HEK293 (cell line): ENCODE measurements at regions not wholly inside any gene's neighbourhood (a gene's known extent, or its start where the extent isn't known, plus 50 kb on each side); places are given as distances from the start of the nearest gene placed in this dataset.

Source experiments
- CTCF ChIA-PET: fragments of 350-600 bp; formaldehyde crosslinking; extraction: SDS; loops from one replicate; lab custom pipeline; 2021; ENCODE audit warnings: antibody characterized with exemption; lab: Yijun Ruan, JAX
- POLR2A ChIA-PET: fragments of 300-600 bp; formaldehyde crosslinking; extraction: SDS; loops from one replicate; lab custom pipeline; 2020; ENCODE audit warnings: antibody characterized with exemption, inconsistent platforms; lab: Yijun Ruan, JAX
- H3K27ac ChIP-seq: fragments of 200-500 bp; sonication (Bioruptor generic); 2 replicates; pipeline ENCODE4 v1.5.1; 2014; ENCODE audit warnings: low read depth, low read length, control low read depth, inconsistent platforms; ENCODE audit errors: extremely low read depth
- H3K36me3 ChIP-seq, 2 experiments: fragments of 200-500 bp in 1 of 2; sonication (Bioruptor generic) in 1 of 2; 1 replicate in 1 of 2; 2 replicates in 1 of 2; pipeline ENCODE4 v1.5.1; 2014 to 2017; ENCODE audit warnings: inconsistent platforms in 2 of 2, low read length in 2 of 2; ENCODE audit not compliant: control insufficient read depth in 2 of 2, insufficient read depth in 1 of 2
- H3K4me1 ChIP-seq: fragments of 200-500 bp; sonication (Bioruptor generic); 2 replicates; pipeline ENCODE4 v1.5.1; 2014; ENCODE audit warnings: mild to moderate bottlenecking, low read length, inconsistent platforms; ENCODE audit not compliant: control insufficient read depth, insufficient read depth
- H3K4me3 ChIP-seq: 2 replicates; pipeline ENCODE4 v1.5.1; 2011; ENCODE audit warnings: low read depth, mild to moderate bottlenecking, control low read depth, low read length, moderate library complexity
- H3K9me3 ChIP-seq: fragments of 200-500 bp; sonication (Bioruptor generic); 2 replicates; pipeline ENCODE4 v1.5.1; 2014; ENCODE audit warnings: low read depth, low read length, inconsistent platforms; ENCODE audit not compliant: control insufficient read depth, insufficient read depth
- EGR2 ChIP-seq: fragments of 450-650 bp; formaldehyde crosslinking; IDR thresholded peaks from 2 replicates; pipeline ENCODE4 v1.5.1; 2016; ENCODE audit warnings: low read depth, missing biosample characterization, missing genetic modification characterization
- GLI4 ChIP-seq: fragments of 450-650 bp; formaldehyde crosslinking; IDR thresholded peaks from 2 replicates; pipeline ENCODE4 v1.5.1; 2016; ENCODE audit warnings: missing biosample characterization, missing genetic modification characterization
- GLIS1 ChIP-seq: fragments of 450-650 bp; formaldehyde crosslinking; IDR thresholded peaks from 2 replicates; pipeline ENCODE4 v1.5.1; 2016; ENCODE audit warnings: missing biosample characterization, missing genetic modification characterization
- KLF7 ChIP-seq: fragments of 450-650 bp; formaldehyde crosslinking; IDR thresholded peaks from 2 replicates; pipeline ENCODE4 v1.5.1; 2016; ENCODE audit warnings: missing biosample characterization, missing genetic modification characterization, borderline replicate concordance
- RBAK ChIP-seq: fragments of 450-650 bp; formaldehyde crosslinking; IDR thresholded peaks from 2 replicates; pipeline ENCODE4 v1.5.1; 2016; ENCODE audit warnings: missing biosample characterization, missing genetic modification characterization
- ZEB2 ChIP-seq: fragments of 450-650 bp; formaldehyde crosslinking; IDR thresholded peaks from 2 replicates; pipeline ENCODE4 v1.5.1; 2016; ENCODE audit warnings: missing biosample characterization, missing genetic modification characterization
- ZNF112 ChIP-seq: fragments of 450-650 bp; formaldehyde crosslinking; IDR thresholded peaks from 2 replicates; pipeline ENCODE4 v1.5.0; 2017; ENCODE audit warnings: missing biosample characterization, missing genetic modification characterization
- ZNF146 ChIP-seq: fragments of 450-650 bp; formaldehyde crosslinking; IDR thresholded peaks from 2 replicates; pipeline ENCODE4 v1.5.1; 2016; ENCODE audit warnings: missing biosample characterization, missing genetic modification characterization
- ZNF311 ChIP-seq: fragments of 450-650 bp; formaldehyde crosslinking; IDR thresholded peaks from 2 replicates; pipeline ENCODE4 v1.5.1; 2017; ENCODE audit warnings: missing biosample characterization, missing genetic modification characterization, borderline replicate concordance
- ZNF350 ChIP-seq: fragments of 450-650 bp; formaldehyde crosslinking; IDR thresholded peaks from 2 replicates; pipeline ENCODE4 v1.5.0; 2017; ENCODE audit warnings: missing biosample characterization, mild to moderate bottlenecking, missing genetic modification characterization
- ZNF48 ChIP-seq: fragments of 450-650 bp; formaldehyde crosslinking; IDR thresholded peaks from 2 replicates; pipeline ENCODE4 v1.5.1; 2016; ENCODE audit warnings: missing biosample characterization, missing genetic modification characterization
- ZNF555 ChIP-seq: fragments of 450-650 bp; formaldehyde crosslinking; conservative IDR thresholded peaks from 2 replicates; pipeline ENCODE4 v1.5.1; 2017; ENCODE audit warnings: missing biosample characterization, mild to moderate bottlenecking, missing genetic modification characterization, inconsistent platforms
- ZNF623 ChIP-seq: fragments of 450-650 bp; formaldehyde crosslinking; IDR thresholded peaks from 2 replicates; pipeline ENCODE4 v1.5.1; 2016; ENCODE audit warnings: missing biosample characterization, missing genetic modification characterization
- ZNF660 ChIP-seq: fragments of 450-650 bp; IDR thresholded peaks from 2 replicates; pipeline ENCODE4 v1.5.1; 2018; ENCODE audit warnings: missing biosample characterization, mild to moderate bottlenecking, missing genetic modification characterization
- ZXDB ChIP-seq: fragments of 450-650 bp; formaldehyde crosslinking; IDR thresholded peaks from 2 replicates; pipeline ENCODE4 v1.5.1; 2016; ENCODE audit warnings: missing biosample characterization, missing genetic modification characterization
- TF ChIP-seq, protein P1 (sequence below): fragments of 450-650 bp; formaldehyde crosslinking; IDR thresholded peaks from 2 replicates; pipeline ENCODE4 v1.5.1; 2016; ENCODE audit warnings: missing biosample characterization, missing genetic modification characterization, low read depth
- TF ChIP-seq, protein P2 (sequence below): fragments of 450-650 bp; IDR thresholded peaks from 2 replicates; pipeline ENCODE4 v1.5.1; 2018; ENCODE audit warnings: missing biosample characterization, mild to moderate bottlenecking, missing genetic modification characterization

DNA sequence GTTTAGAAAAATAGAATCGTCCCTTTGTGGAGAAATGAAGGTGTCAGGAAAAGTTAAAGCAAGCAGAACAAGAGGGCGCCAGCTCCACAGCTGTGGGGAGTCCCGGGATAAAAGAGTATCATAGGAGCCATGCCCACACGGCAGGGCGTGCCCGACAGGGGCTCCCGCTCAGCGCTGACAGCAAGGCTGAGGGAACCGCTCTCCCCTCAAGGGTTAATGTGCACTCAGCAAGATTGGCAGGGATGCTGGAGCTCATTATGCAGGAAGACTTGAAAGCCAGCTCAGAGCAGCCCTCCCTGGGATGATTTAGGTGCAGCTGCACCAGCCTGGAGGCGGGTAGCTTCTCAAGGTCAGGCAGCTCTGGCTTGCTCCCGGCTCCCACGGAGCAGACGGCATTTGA is 500.2 kb downstream of the EIPR1 start:
- Histone ChIP-seq H3K27ac (no peak overlapping the region), H3K4me1 (no peaks in the 10 kb centered on the region), H3K9me3 (no peaks in the 10 kb centered on the region), H3K4me3 (no peak overlapping the region), H3K36me3 (no peaks in the 10 kb centered on the region)
- TF ChIP-seq ZNF623 (tag by site-specific recombination) (no peak), ZXDB (tag by site-specific recombination) (no peak), GLIS1 (tag by site-specific recombination) (no peak), GLI4 (tag by site-specific recombination) (no peak), RBAK (tag by site-specific recombination) (no peak), ZEB2 (tag by site-specific recombination) (no peak), EGR2 (no peak), ZNF112 (tag by site-specific recombination) (no peak), KLF7 (tag by site-specific recombination) (no peak)
- TF ChIP-seq, protein P1, sequence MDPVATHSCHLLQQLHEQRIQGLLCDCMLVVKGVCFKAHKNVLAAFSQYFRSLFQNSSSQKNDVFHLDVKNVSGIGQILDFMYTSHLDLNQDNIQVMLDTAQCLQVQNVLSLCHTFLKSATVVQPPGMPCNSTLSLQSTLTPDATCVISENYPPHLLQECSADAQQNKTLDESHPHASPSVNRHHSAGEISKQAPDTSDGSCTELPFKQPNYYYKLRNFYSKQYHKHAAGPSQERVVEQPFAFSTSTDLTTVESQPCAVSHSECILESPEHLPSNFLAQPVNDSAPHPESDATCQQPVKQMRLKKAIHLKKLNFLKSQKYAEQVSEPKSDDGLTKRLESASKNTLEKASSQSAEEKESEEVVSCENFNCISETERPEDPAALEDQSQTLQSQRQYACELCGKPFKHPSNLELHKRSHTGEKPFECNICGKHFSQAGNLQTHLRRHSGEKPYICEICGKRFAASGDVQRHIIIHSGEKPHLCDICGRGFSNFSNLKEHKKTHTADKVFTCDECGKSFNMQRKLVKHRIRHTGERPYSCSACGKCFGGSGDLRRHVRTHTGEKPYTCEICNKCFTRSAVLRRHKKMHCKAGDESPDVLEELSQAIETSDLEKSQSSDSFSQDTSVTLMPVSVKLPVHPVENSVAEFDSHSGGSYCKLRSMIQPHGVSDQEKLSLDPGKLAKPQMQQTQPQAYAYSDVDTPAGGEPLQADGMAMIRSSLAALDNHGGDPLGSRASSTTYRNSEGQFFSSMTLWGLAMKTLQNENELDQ (tag by site-specific recombination) = no peak
- POLR2A ChIA-PET = no interaction called here
- CTCF ChIA-PET = no interaction called here

DNA sequence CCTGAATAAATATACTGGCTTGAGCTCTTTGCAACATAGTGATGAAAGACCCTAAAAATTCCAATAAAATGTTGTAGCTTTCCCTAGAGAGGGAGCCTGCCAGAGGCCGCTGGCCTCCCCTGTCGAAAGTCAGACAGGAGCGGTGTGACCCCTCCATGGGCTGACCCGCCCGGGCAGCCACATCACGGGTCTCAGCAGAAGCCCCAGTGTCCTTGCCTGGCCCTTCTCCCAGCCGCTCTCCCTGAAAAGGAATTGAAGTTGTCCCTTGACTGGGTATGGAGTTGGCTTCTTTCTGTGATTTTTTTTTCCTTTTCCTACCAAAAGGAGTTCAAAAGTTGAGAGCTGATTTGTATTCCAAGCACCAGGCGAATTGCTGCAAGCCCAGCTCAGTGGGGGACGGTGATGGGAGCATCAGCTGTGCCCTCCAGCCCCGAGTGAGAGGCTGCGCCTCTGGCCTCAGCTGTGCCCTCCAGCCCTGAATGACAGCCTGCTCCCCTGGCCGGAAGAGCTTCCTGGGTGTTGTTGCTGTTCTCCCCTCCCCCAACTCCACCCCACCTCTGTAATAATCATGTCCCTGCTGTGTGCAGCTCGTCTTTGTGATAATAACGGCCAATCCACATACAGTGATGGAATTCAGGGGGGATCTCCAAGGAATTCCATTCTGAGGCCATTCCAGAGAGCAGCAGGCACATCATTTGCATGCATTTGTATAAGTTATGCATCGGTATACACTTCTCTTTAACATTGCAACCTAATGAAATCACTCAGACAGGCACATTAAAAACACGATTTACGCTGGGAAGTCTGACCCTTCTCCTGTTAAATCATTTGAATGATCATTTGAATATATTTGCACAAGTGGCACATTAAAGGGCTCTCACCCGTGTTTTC is 501.0 kb downstream of the EIPR1 start:
- TF ChIP-seq ZNF48 = no peak
- H3K9me3 ChIP-seq = no peaks in the 10 kb centered on the region
- H3K27ac ChIP-seq = no peak overlapping the region
- no peaks in the 10 kb centered on the region for H3K36me3 ChIP-seq
- no peaks in the 10 kb centered on the region for H3K4me1 ChIP-seq
- CTCF ChIA-PET = interaction anchor here (0.6 kb wide), 1 partner anchor 32 kb away, joined by 3 read pairs; no protein-coding TSS in a partner anchor
- POLR2A ChIA-PET = no interaction called here
- H3K4me3 ChIP-seq = no peak overlapping the region

DNA sequence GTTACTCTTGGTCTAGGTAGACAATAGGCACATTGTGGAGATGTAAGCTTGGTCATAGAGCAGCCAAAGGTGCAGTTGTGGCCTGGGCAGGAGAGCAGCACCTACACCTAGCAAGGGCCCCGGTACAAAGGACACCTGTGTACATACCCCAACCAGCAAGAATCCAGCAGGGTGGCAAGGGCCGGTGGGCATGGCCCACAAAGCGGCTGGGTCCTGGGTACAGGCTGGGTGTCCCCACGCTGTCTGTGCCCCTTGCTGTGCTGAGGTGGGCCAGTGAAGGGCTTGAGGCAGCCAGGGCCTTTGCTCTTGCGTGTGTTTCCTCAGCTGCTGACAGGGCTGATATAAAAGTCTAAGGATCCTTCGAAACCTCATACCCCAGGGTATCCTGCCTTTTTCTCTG is 501.8 kb downstream of the EIPR1 start:
- Histone ChIP-seq H3K36me3 (no peaks in the 10 kb centered on the region), H3K9me3 (no peaks in the 10 kb centered on the region), H3K4me1 (no peaks in the 10 kb centered on the region), H3K4me3 (no peak overlapping the region), H3K27ac (no peak overlapping the region)
- ChIA-PET POLR2A (no interaction called here), CTCF (interaction anchor here (0.6 kb wide), 1 partner anchor 31 kb away, joined by 3 read pairs; no protein-coding TSS in a partner anchor)
- TF ChIP-seq ZNF146 (tag by site-specific recombination) (no peak), ZNF311 (tag by site-specific recombination) (no peak), ZNF660 (tag by site-specific recombination) (no peak), ZNF555 (tag by site-specific recombination) (no peak), ZNF350 (tag by site-specific recombination) (no peak)
- TF ChIP-seq, protein P2, sequence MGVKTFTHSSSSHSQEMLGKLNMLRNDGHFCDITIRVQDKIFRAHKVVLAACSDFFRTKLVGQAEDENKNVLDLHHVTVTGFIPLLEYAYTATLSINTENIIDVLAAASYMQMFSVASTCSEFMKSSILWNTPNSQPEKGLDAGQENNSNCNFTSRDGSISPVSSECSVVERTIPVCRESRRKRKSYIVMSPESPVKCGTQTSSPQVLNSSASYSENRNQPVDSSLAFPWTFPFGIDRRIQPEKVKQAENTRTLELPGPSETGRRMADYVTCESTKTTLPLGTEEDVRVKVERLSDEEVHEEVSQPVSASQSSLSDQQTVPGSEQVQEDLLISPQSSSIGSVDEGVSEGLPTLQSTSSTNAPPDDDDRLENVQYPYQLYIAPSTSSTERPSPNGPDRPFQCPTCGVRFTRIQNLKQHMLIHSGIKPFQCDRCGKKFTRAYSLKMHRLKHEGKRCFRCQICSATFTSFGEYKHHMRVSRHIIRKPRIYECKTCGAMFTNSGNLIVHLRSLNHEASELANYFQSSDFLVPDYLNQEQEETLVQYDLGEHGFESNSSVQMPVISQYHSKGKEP (tag by site-specific recombination) = no peak
